OCI-LY1 (cell line): ENCODE measurements at regions not wholly inside any gene's neighbourhood (a gene's known extent, or its start where the extent isn't known, plus 50 kb on each side); places are given as distances from the start of the nearest gene placed in this dataset.

Experiments used
- H2AFZ ChIP-seq: fragments of 200-600 bp; sonication (generic), shearing (Covaris generic); 2 replicates; pipeline ENCODE4 v1.6.0; 2014; ENCODE audit warnings: antibody characterized with exemption, mild to moderate bottlenecking, low read length
- H3F3A ChIP-seq: fragments of 200-600 bp; sonication (generic), shearing (Covaris generic); 2 replicates; pipeline ENCODE4 v1.6.0; 2014; ENCODE audit warnings: mild to moderate bottlenecking, antibody characterized with exemption, low read length, moderate library complexity; ENCODE audit not compliant: insufficient read depth
- H3K27ac ChIP-seq: fragments of 200-600 bp; sonication (generic); 2 replicates; pipeline ENCODE4 v1.5.1; 2014; ENCODE audit warnings: low read length, mixed run types, mild to moderate bottlenecking, low read depth; ENCODE audit not compliant: poor library complexity, severe bottlenecking
- H3K27me3 ChIP-seq: fragments of 200-600 bp; sonication (generic); 2 replicates; pipeline ENCODE4 v1.6.0; 2014; ENCODE audit warnings: antibody characterized with exemption, mild to moderate bottlenecking, low read length, moderate library complexity; ENCODE audit not compliant: insufficient read depth
- H3K36me3 ChIP-seq: fragments of 200-600 bp; sonication (generic); 2 replicates; pipeline ENCODE4 v1.6.1; 2014; ENCODE audit warnings: mild to moderate bottlenecking, antibody characterized with exemption, low read length, moderate library complexity, mixed read lengths; ENCODE audit not compliant: insufficient read depth
- H3K4me1 ChIP-seq: fragments of 200-600 bp; sonication (generic); 2 replicates; pipeline ENCODE4 v1.5.1; 2014; ENCODE audit warnings: mild to moderate bottlenecking, low read length, moderate library complexity; ENCODE audit not compliant: insufficient read depth, severe bottlenecking
- H3K4me2 ChIP-seq: fragments of 200-600 bp; sonication (generic), shearing (Covaris generic); 2 replicates; pipeline ENCODE4 v1.6.1; 2014; ENCODE audit warnings: low read length
- H3K4me3 ChIP-seq: fragments of 200-600 bp; sonication (generic); 2 replicates; pipeline ENCODE4 v1.5.1; 2014; ENCODE audit warnings: low read length, low read depth, mild to moderate bottlenecking, mixed read lengths; ENCODE audit not compliant: poor library complexity, severe bottlenecking
- H3K79me2 ChIP-seq: fragments of 200-600 bp; shearing (Covaris generic); 2 replicates; pipeline ENCODE4 v1.6.1; 2016; ENCODE audit warnings: mixed run types, low read length, mixed read lengths; ENCODE audit not compliant: insufficient read depth
- H3K9ac ChIP-seq: fragments of 200-600 bp; sonication (generic), shearing (Covaris generic); 2 replicates; pipeline ENCODE4 v1.6.1; 2014; ENCODE audit warnings: mild to moderate bottlenecking, low read length, mixed read lengths
- H3K9me2 ChIP-seq: fragments of 200-600 bp; sonication (generic), shearing (Covaris generic); 2 replicates; pipeline ENCODE4 v1.6.1; 2014; ENCODE audit warnings: low read depth, mild to moderate bottlenecking, low read length, mixed read lengths
- H3K9me3 ChIP-seq: fragments of 200-600 bp; shearing (Covaris generic); 2 replicates; pipeline ENCODE4 v1.6.1; 2014; ENCODE audit warnings: low read length, mixed read lengths
- H4K20me1 ChIP-seq: fragments of 200-600 bp; sonication (generic), shearing (Covaris generic); 2 replicates; pipeline ENCODE4 v1.6.0; 2016; ENCODE audit warnings: mild to moderate bottlenecking, low read length; ENCODE audit not compliant: insufficient read depth
- EZH2 ChIP-seq: fragments of 200-600 bp; sonication (generic), shearing (Covaris generic); IDR thresholded peaks from 2 replicates; pipeline ENCODE4 v1.8.0; 2017; ENCODE audit warnings: borderline replicate concordance, mixed run types, mild to moderate bottlenecking, antibody characterized with exemption, low read length, moderate library complexity, mixed read lengths
- TF ChIP-seq, protein P1 (sequence below): fragments of 200-600 bp; sonication (generic), shearing (Covaris generic); IDR thresholded peaks from 2 replicates; pipeline ENCODE4 v1.5.1; 2017; ENCODE audit warnings: mild to moderate bottlenecking, antibody characterized with exemption, low read length, moderate library complexity, mixed read lengths

DNA sequence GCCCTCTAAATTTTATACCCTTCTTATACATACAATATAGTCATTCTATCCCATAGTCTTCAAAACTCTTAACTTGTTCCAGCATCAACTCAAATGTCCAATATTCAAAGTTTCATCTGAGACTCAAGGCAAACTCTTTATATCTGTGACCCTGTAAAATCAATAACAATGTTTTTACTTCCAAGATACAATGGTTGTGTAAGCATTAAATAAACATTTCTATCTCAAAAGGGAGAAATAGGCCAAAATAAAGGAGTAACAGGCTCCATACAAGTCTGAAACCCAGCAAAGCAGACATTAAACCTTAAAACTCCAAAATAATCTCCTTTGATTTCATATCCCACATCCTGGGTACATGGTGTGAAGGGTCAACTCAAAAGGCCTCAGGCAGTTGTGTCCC lies 1299.1 kb downstream of the MRPL39 start:
- no peaks in the 10 kb centered on the region for H3K36me3 ChIP-seq
- no peaks in the 10 kb centered on the region for H3F3A ChIP-seq
- H3K27ac ChIP-seq: no peak overlapping the region
- no peaks in the 10 kb centered on the region for H3K9me2 ChIP-seq
- no peak overlapping the region for H2AFZ ChIP-seq
- H3K9me3 ChIP-seq: no peaks in the 10 kb centered on the region
- no peaks in the 10 kb centered on the region for H3K79me2 ChIP-seq
- H3K4me3 ChIP-seq: no peak overlapping the region
- TF ChIP-seq, protein P1, sequence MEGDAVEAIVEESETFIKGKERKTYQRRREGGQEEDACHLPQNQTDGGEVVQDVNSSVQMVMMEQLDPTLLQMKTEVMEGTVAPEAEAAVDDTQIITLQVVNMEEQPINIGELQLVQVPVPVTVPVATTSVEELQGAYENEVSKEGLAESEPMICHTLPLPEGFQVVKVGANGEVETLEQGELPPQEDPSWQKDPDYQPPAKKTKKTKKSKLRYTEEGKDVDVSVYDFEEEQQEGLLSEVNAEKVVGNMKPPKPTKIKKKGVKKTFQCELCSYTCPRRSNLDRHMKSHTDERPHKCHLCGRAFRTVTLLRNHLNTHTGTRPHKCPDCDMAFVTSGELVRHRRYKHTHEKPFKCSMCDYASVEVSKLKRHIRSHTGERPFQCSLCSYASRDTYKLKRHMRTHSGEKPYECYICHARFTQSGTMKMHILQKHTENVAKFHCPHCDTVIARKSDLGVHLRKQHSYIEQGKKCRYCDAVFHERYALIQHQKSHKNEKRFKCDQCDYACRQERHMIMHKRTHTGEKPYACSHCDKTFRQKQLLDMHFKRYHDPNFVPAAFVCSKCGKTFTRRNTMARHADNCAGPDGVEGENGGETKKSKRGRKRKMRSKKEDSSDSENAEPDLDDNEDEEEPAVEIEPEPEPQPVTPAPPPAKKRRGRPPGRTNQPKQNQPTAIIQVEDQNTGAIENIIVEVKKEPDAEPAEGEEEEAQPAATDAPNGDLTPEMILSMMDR: no peak
- no peak for TF ChIP-seq EZH2
- H3K4me2 ChIP-seq: no peak overlapping the region
- no peak overlapping the region for H3K9ac ChIP-seq
- no peaks in the 10 kb centered on the region for H3K27me3 ChIP-seq
- H4K20me1 ChIP-seq: no peaks in the 10 kb centered on the region
- no peaks in the 10 kb centered on the region for H3K4me1 ChIP-seq

DNA sequence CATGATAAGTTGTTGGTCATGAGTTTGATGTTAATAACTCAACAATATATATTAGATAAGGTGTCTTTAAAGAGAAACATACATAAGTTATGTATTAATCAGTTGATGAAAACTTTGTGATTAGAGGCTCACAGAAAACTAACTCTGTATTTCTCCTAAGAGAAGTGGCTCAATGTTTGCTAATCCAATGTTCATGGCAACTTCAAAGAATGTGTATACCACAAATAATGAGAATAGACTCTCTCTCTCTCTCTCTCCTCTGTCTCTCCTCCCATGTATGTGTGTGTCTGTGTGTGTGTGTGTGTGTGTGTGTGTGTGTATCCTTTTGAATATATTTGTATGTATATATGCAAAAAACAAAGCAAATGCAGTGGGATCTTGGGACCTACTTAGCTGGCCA lies 1304.9 kb downstream of the MRPL39 start:
- Histone ChIP-seq H3K9me2 (no peaks in the 10 kb centered on the region), H3K4me3 (no peak overlapping the region), H3K4me1 (no peaks in the 10 kb centered on the region), H3F3A (no peaks in the 10 kb centered on the region), H3K27ac (no peak overlapping the region), H3K79me2 (no peaks in the 10 kb centered on the region), H3K9me3 (no peaks in the 10 kb centered on the region), H3K36me3 (no peaks in the 10 kb centered on the region), H3K9ac (no peak overlapping the region), H3K27me3 (no peaks in the 10 kb centered on the region), H2AFZ (no peak overlapping the region), H4K20me1 (no peaks in the 10 kb centered on the region), H3K4me2 (no peak overlapping the region)
- TF ChIP-seq EZH2: no peak
- TF ChIP-seq, protein P1: no peak

DNA sequence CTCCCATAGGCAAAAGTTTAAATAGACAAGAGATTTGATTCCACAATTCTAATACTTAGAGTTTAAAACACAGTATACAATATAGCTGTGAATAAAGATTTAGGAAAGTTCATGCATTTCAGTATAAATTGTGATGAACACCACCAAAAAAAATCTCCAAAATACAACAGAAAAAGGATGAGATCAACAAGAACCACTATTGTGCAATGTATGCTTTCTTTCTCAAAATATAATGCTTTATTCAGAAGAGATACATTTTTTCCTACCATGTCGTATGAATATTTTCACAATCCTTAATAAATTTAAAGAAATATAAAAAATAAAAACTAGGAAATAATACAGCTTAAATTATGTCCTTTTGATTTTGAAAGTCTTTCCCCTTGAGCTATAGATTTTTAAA lies 1309.2 kb downstream of the MRPL39 start:
- H3K27me3 ChIP-seq: no peaks in the 10 kb centered on the region
- H4K20me1 ChIP-seq: no peaks in the 10 kb centered on the region
- H3K4me3 ChIP-seq: no peak overlapping the region
- H3K9me3 ChIP-seq: no peaks in the 10 kb centered on the region
- H3K36me3 ChIP-seq: no peaks in the 10 kb centered on the region
- no peaks in the 10 kb centered on the region for H3K79me2 ChIP-seq
- H3K9me2 ChIP-seq: no peaks in the 10 kb centered on the region
- H3K9ac ChIP-seq: no peak overlapping the region
- H2AFZ ChIP-seq: no peak overlapping the region
- TF ChIP-seq, protein P1: no peak
- TF ChIP-seq EZH2: no peak
- no peaks in the 10 kb centered on the region for H3K4me1 ChIP-seq
- no peaks in the 10 kb centered on the region for H3F3A ChIP-seq
- H3K27ac ChIP-seq: no peak overlapping the region
- H3K4me2 ChIP-seq: no peak overlapping the region
